ENCODE measurements at regions not wholly inside any gene's neighbourhood (a gene's known extent, or its start where the extent isn't known, plus 50 kb on each side); places are given as distances from the start of the nearest gene placed in this dataset.
A peak's percentile ranks its signal among the peaks of the same experiment; 100 is the strongest.

DNA sequence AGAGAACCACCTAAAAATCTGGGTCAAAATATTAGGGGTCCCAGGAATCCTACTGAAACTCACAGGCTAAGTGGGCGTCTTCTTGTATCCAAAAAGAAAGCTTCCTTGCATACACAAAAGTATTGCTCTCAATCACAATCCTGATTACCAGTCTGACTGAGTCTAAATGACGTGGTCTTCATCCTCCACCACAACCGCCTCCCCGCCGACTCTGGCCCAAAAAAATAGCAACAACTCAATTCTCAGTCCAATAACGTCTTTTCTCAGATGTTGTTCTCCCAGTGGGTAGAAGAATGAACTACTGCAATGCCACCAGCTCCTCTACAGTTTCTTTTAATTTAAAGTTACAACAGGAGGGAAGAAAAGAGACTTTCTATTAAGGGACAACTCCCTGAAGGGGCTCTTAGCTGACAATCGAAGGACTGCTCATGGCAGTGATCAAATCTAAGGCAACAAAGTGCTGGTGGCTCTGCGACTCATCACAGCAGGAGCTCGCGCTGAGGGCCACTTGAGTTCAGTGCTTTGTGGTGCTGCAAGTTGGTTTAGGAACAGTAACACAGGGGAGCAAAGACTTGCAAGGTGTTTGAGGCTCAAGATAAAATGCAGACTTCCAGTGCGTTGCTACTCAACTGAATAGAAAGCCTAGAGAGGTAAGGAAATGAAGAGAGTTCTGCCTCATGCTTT, 394.1 kb downstream of the BCAT1 start:
- Histone ChIP-seq H3K4me2 (ENCODE audit: low read depth, low read length) (no peak overlapping the region), H3K36me3 (replicated peaks in 1 of 2; ENCODE audit: control insufficient read depth in 1 of 2, insufficient read depth in 2 of 2, low read length in 2 of 2) (no peaks in the 10 kb centered on the region), H3K9ac (ENCODE audit: insufficient read depth, low read depth, low read length) (no peak overlapping the region), H3K4me1 (ENCODE audit: insufficient read depth, low read length) (peaks cover 11% of the 10 kb centered on the region), H3K79me2 (ENCODE audit: insufficient read depth, low read length) (no peaks in the 10 kb centered on the region), H3K27ac (ENCODE audit: extremely low read length, insufficient read depth, low read length) (no peak overlapping the region), H2AFZ (ENCODE audit: low read length) (no peak overlapping the region), H3K27me3 (ENCODE audit: control insufficient read depth in 1 of 2, insufficient read depth in 2 of 2, low read length in 2 of 2) (peaks cover 0 to 3% of the 10 kb centered on the region in 2 experiments; a peak in 1 of 5 replicates), H3K4me3 (replicated peaks in 1 of 3; ENCODE audit: insufficient read depth in 1 of 3, low read depth in 2 of 3, low read length in 3 of 3) (no peak overlapping the region), H4K20me1 (ENCODE audit: insufficient read depth, low read length) (no peaks in the 10 kb centered on the region), H3K9me3 (ENCODE audit: low read length) (no peaks in the 10 kb centered on the region)
- TF ChIP-seq GTF2F1 (IDR thresholded peaks at IDR 0.05; ENCODE audit: low read length): no peak
- TF ChIP-seq BRCA1 (CRISPR knock-in tag; IDR thresholded peaks at IDR 0.05): no peak
- FAIRE-seq (no peak), ATAC-seq (no peak), DNase-seq (ENCODE audit: low spot score) (no peak)
- ChIA-PET CTCF (ENCODE audit: low intra/inter-chr PET ratio, low total read pairs) (no interaction called here), POLR2A (no interaction called here)
- intact Hi-C loops (cut with micrococcal nuclease; ENCODE audit: unreplicated experiment): no loop called here
- in situ Hi-C loops (cut with HindIII; ENCODE audit: extremely low pct_ligation_motif_present, low pct_unique_long_range_greater_than_20kb): loop anchor here (25.0 kb wide), 1 partner anchor 542 kb away; no protein-coding TSS in a partner anchor
- 67% methylated on average over 11 of the region's 11 CpGs for WGBS (ENCODE audit: low lambda C conversion rate)
- no TSS peak for BruUV-seq (replicated peaks)

- no peak for FAIRE-seq
- POLR2A ChIA-PET: no interaction called here
- no peak for DNase-seq (ENCODE audit: low spot score)
Measured at GRCh38 chr12:24553259-24553658, 395.6 kb downstream of the BCAT1 start.

More at GRCh38 chr12:24553259-24553658, 395.6 kb downstream of the BCAT1 start:
- ATAC-seq: no peak
- 17% methylated on average over 3 of the region's 3 CpGs for whole genome bisulfite sequencing (ENCODE audit: low lambda C conversion rate)
- H4K20me1 ChIP-seq (ENCODE audit: insufficient read depth, low read length): no peaks in the 10 kb centered on the region
- no peak overlapping the region for H3K9ac ChIP-seq (ENCODE audit: insufficient read depth, low read depth, low read length)
- peaks cover 0 to 3% of the 10 kb centered on the region in 2 experiments; a peak in 1 of 5 replicates for H3K27me3 ChIP-seq (ENCODE audit: control insufficient read depth in 1 of 2, insufficient read depth in 2 of 2, low read length in 2 of 2)
- no peaks in the 10 kb centered on the region for H3K36me3 ChIP-seq (replicated peaks in 1 of 2; ENCODE audit: control insufficient read depth in 1 of 2, insufficient read depth in 2 of 2, low read length in 2 of 2)
- in situ Hi-C loops (cut with HindIII; ENCODE audit: extremely low pct_ligation_motif_present, low pct_unique_long_range_greater_than_20kb): loop anchor here (25.0 kb wide), 1 partner anchor 541 kb away; no protein-coding TSS in a partner anchor
- CTCF ChIA-PET (ENCODE audit: low intra/inter-chr PET ratio, low total read pairs): no interaction called here
- H3K79me2 ChIP-seq (ENCODE audit: insufficient read depth, low read length): no peaks in the 10 kb centered on the region
- TF ChIP-seq MAFK (conservative IDR thresholded peaks at IDR 0.05 in 1 of 2, IDR thresholded peaks at IDR 0.05 in 1 of 2; ENCODE audit: low read length in 2 of 2) (0 out of 4 replicates have a peak, but pooled peaks of 1 of the 2 experiments have one; percentile 2), ZBTB38 (CRISPR knock-in tag; IDR thresholded peaks at IDR 0.05) (no peak)
- no peak overlapping the region for H3K4me3 ChIP-seq (replicated peaks in 1 of 3; ENCODE audit: insufficient read depth in 1 of 3, low read depth in 2 of 3, low read length in 3 of 3)
- H3K9me3 ChIP-seq (ENCODE audit: low read length): no peaks in the 10 kb centered on the region
- peaks cover 11% of the 10 kb centered on the region for H3K4me1 ChIP-seq (ENCODE audit: insufficient read depth, low read length)
- H3K4me2 ChIP-seq (ENCODE audit: low read depth, low read length): no peak overlapping the region
- BruUV-seq (replicated peaks): no TSS peak
- no peak overlapping the region for H3K27ac ChIP-seq (ENCODE audit: extremely low read length, insufficient read depth, low read length)
- no peak overlapping the region for H2AFZ ChIP-seq (ENCODE audit: low read length)
- intact Hi-C loops (cut with micrococcal nuclease; ENCODE audit: unreplicated experiment): no loop called here

All from HepG2 (cell line).